A549 (cell line): ENCODE measurements at regions not wholly inside any gene's neighbourhood (a gene's known extent, or its start where the extent isn't known, plus 50 kb on each side); places are given as distances from the start of the nearest gene placed in this dataset.

Experiments
- ATAC-seq, 2 experiments: fragments of 200-7000 bp in 1 of 2; fragments of >200 bp in 1 of 2; cut with Nextera tagmentation in 1 of 2; cut with Tn5 transposase in 1 of 2; 3 replicates each; pipeline versions ENCODE4 v1.8.0 to v1.9.1; 2018 to 2020; ENCODE audit warnings: mild to moderate bottlenecking in 1 of 2, moderate library complexity in 1 of 2
- CTCF ChIA-PET: fragments of 300-600 bp; sonication (Branson Sonifier 250); formaldehyde crosslinking; extraction: SDS; loops from one replicate; lab custom pipeline; 2021; ENCODE audit warnings: antibody characterized with exemption, inconsistent platforms; lab: Yijun Ruan, JAX
- POLR2A ChIA-PET: fragments of 350-600 bp; formaldehyde crosslinking; extraction: SDS; loops from one replicate; lab custom pipeline; 2021; ENCODE audit warnings: antibody characterized with exemption, inconsistent platforms; lab: Yijun Ruan, JAX
- DNase-seq, 2 experiments: peaks; one replicate each; pipeline versions ENCODE4 v3.0.0 to v3.0.0-alpha.2; 2011 to 2016; ENCODE audit warnings: low read depth in 1 of 2, low spot score in 1 of 2
- FAIRE-seq: peaks from 2 replicates; lab custom pipeline; 2011; peaks lifted over from hg19 to GRCh38; lab: Jason Lieb, UNC
- H3K27ac ChIP-seq, 2 experiments: fragments of >200 bp; sonication (Bioruptor Twin); formaldehyde crosslinking; 3 replicates each; pipeline ENCODE4 v1.5.1; 2016 to 2017
- H3K4me1 ChIP-seq: fragments of >200 bp; sonication (Bioruptor Twin); formaldehyde crosslinking; 3 replicates; pipeline ENCODE4 v1.6.1; 2016
- H3K4me2 ChIP-seq: fragments of >200 bp; sonication (Bioruptor Twin); formaldehyde crosslinking; 3 replicates; pipeline ENCODE4 v1.6.1; 2016
- H3K4me3 ChIP-seq: fragments of >200 bp; sonication (Bioruptor Twin); formaldehyde crosslinking; 3 replicates; pipeline ENCODE4 v1.5.1; 2016
- H3K9me3 ChIP-seq: fragments of >200 bp; sonication (Bioruptor Twin); formaldehyde crosslinking; 3 replicates; pipeline ENCODE4 v1.6.1; 2016
- ATOH8 ChIP-seq: fragments of 250-450 bp; sonication (Bioruptor Pico); IDR thresholded peaks from 2 replicates; pipeline ENCODE4 v1.5.0; 2020; ENCODE audit warnings: low read depth, mild to moderate bottlenecking, moderate library complexity
- CBX2 ChIP-seq: fragments of 200-600 bp; sonication (generic); IDR thresholded peaks from 2 replicates; pipeline ENCODE4 v1.6.1; 2016; ENCODE audit warnings: low read depth, mild to moderate bottlenecking, borderline replicate concordance
- CBX8 ChIP-seq: fragments of 200-600 bp; sonication (generic); IDR thresholded peaks from 2 replicates; pipeline ENCODE4 v1.6.1; 2016
- CHD2 ChIP-seq: fragments of 150-350 bp; IDR thresholded peaks from 2 replicates; pipeline ENCODE4 v1.6.1; 2014; ENCODE audit warnings: low read length; ENCODE audit not compliant: partially characterized antibody
- CHD4 ChIP-seq: fragments of 200-600 bp; sonication (generic); IDR thresholded peaks from 2 replicates; pipeline ENCODE4 v1.6.1; 2016; ENCODE audit warnings: antibody characterized with exemption, mild to moderate bottlenecking, borderline replicate concordance
- CTCF ChIP-seq: fragments of >200 bp; sonication (Bioruptor Twin); formaldehyde crosslinking; IDR thresholded peaks from 3 replicates; pipeline ENCODE4 v1.5.1; 2016
- EHF ChIP-seq: fragments of 250-450 bp; sonication (Bioruptor Pico); IDR thresholded peaks from 2 replicates; pipeline ENCODE4 v1.5.0; 2020; ENCODE audit warnings: mild to moderate bottlenecking
- EP300 ChIP-seq, 2 experiments: fragments of >200 bp; sonication (Bioruptor Twin); formaldehyde crosslinking; IDR thresholded peaks; 2 replicates in 1 of 2; 3 replicates in 1 of 2; pipeline ENCODE4 v1.6.1; 2016 to 2017
- ESRRA ChIP-seq: fragments of 150-350 bp; IDR thresholded peaks from 2 replicates; pipeline ENCODE4 v1.6.1; 2014; ENCODE audit warnings: mild to moderate bottlenecking, low read length, borderline replicate concordance
- FOSB ChIP-seq: fragments of 250-450 bp; sonication (Bioruptor Pico); IDR thresholded peaks from 2 replicates; pipeline ENCODE4 v1.5.0; 2020; ENCODE audit warnings: mild to moderate bottlenecking, moderate library complexity
- FOSL2 ChIP-seq, 2 experiments: fragments of 450-650 bp in 1 of 2; fragments of >200 bp in 1 of 2; sonication (Bioruptor Twin) in 1 of 2; formaldehyde crosslinking; IDR thresholded peaks; 2 replicates each; pipeline versions ENCODE4 v1.5.0 to v1.6.1; 2016 to 2020; ENCODE audit warnings: mild to moderate bottlenecking in 1 of 2, moderate library complexity in 1 of 2
- HDAC2 ChIP-seq: fragments of 200-600 bp; sonication (generic); IDR thresholded peaks from 2 replicates; pipeline ENCODE4 v1.6.1; 2016
- HES2 ChIP-seq: fragments of >200 bp; sonication (Bioruptor Twin); formaldehyde crosslinking; IDR thresholded peaks from 2 replicates; pipeline ENCODE4 v1.6.1; 2016
- HOXB5 ChIP-seq: fragments of 250-450 bp; sonication (Bioruptor Pico); IDR thresholded peaks from 2 replicates; pipeline ENCODE4 v1.5.0; 2020; ENCODE audit warnings: mild to moderate bottlenecking, moderate library complexity
- MAX ChIP-seq: IDR thresholded peaks from 2 replicates; pipeline ENCODE4 v1.6.1; 2012
- MAZ ChIP-seq: fragments of 150-350 bp; IDR thresholded peaks from 2 replicates; pipeline ENCODE4 v1.6.1; 2014; ENCODE audit warnings: antibody characterized with exemption, low read depth, low read length, borderline replicate concordance
- POLR2AphosphoS2 ChIP-seq: conservative IDR thresholded peaks from 2 replicates; pipeline ENCODE4 v1.6.1; 2012; ENCODE audit warnings: low read length, improper control_type of control experiment, inconsistent platforms
- SMC3 ChIP-seq: fragments of >200 bp; sonication (Bioruptor Twin); formaldehyde crosslinking; IDR thresholded peaks from 3 replicates; pipeline ENCODE4 v1.6.1; 2018; ENCODE audit warnings: inconsistent platforms
- USF2 ChIP-seq: fragments of 450-650 bp; IDR thresholded peaks from 2 replicates; pipeline ENCODE4 v1.6.1; 2014; ENCODE audit warnings: antibody characterized with exemption
- ZC3H11A ChIP-seq: fragments of 450-650 bp; IDR thresholded peaks from 2 replicates; pipeline ENCODE4 v1.6.1; 2014; ENCODE audit warnings: antibody characterized with exemption, mild to moderate bottlenecking
- ZFP36 ChIP-seq: fragments of 450-650 bp; IDR thresholded peaks from 2 replicates; pipeline ENCODE4 v1.6.1; 2014; ENCODE audit warnings: borderline replicate concordance; ENCODE audit not compliant: partially characterized antibody
- ZNF302 ChIP-seq: fragments of 250-450 bp; sonication (Bioruptor Pico); IDR thresholded peaks from 2 replicates; pipeline ENCODE4 v1.9.0; 2021; ENCODE audit warnings: inconsistent platforms, mild to moderate bottlenecking, moderate library complexity
- ZSCAN20 ChIP-seq: fragments of 250-450 bp; sonication (Bioruptor Pico); IDR thresholded peaks from 2 replicates; pipeline ENCODE4 v1.8.0; 2022; ENCODE audit warnings: mild to moderate bottlenecking, moderate library complexity
- WGBS: methylation state at CpG from one replicate; pipeline ENCODE4 v1.1.6; 2017; ENCODE audit errors: missing lambda C conversion rate; 5-methylcytosine and 5-hydroxymethylcytosine counted together

GRCh38 chr22:48647606-48648515 is 1179.8 kb downstream of the BRD1 start:
- Histone ChIP-seq H3K27ac (no peak overlapping the region), H3K4me1 (no peaks in the 10 kb centered on the region), H3K9me3 (no peaks in the 10 kb centered on the region), H3K4me2 (no peak overlapping the region), H3K4me3 (no peak overlapping the region)
- DNase-seq, result no peak
- WGBS, result 68% methylated on average over 16 of the region's 25 CpGs
- POLR2A ChIA-PET, result no interaction called here
- no peak for ATAC-seq
- FAIRE-seq, result no peak
- TF ChIP-seq CTCF (no peak), HES2 (no peak), EHF (CRISPR knock-in tag) (no peak), MAX (no peak), CHD2 (no peak), POLR2AphosphoS2 (no peak), HOXB5 (CRISPR knock-in tag) (no peak)
- CTCF ChIA-PET, result interaction anchor here (1.1 kb wide), 1 partner anchor 657 kb away, joined by 3 read pairs; no protein-coding TSS in a partner anchor

GRCh38 chr22:48647051-48647450 is 1180.6 kb downstream of the BRD1 start:
- POLR2A ChIA-PET, result no interaction called here
- ATAC-seq (no peak), FAIRE-seq (no peak), DNase-seq (no peak)
- H3K4me3 ChIP-seq, result no peak overlapping the region
- no peak overlapping the region for H3K4me2 ChIP-seq
- TF ChIP-seq ZNF302 (CRISPR knock-in tag) (no peak), ATOH8 (CRISPR knock-in tag) (no peak), CBX8 (no peak), HDAC2 (no peak), CBX2 (no peak), ZFP36 (no peak), EHF (CRISPR knock-in tag) (no peak), ESRRA (no peak), ZSCAN20 (CRISPR knock-in tag) (no peak), POLR2AphosphoS2 (no peak), MAZ (no peak), ZC3H11A (no peak), FOSB (CRISPR knock-in tag) (no peak), EP300 (IDR thresholded peaks at IDR 0.05) (no peak), FOSL2 (IDR thresholded peaks at IDR 0.05) (no peak), FOSL2 (CRISPR knock-in tag; IDR thresholded peaks at IDR 0.05) (no peak), USF2 (no peak), CHD4 (no peak), SMC3 (no peak)
- no peaks in the 10 kb centered on the region for H3K4me1 ChIP-seq
- WGBS, result 59% methylated on average over 7 of the region's 13 CpGs
- CTCF ChIA-PET, result no interaction called here
- no peaks in the 10 kb centered on the region for H3K9me3 ChIP-seq
- H3K27ac ChIP-seq, result no peak overlapping the region
